ENCODE measurements at regions not wholly inside any gene's neighbourhood (a gene's known extent, or its start where the extent isn't known, plus 50 kb on each side); places are given as distances from the start of the nearest gene placed in this dataset.
"Not testable (repeated sequence)": the region's sequence is repeated elsewhere in the genome, so short reads cannot be mapped to it uniquely, and the experiment has no call there.

GRCh38 chr6:51152594-51152993 lies 333.9 kb downstream of the TFAP2B start:
- Histone ChIP-seq H3K9me3 (ENCODE audit: control insufficient read depth in 2 of 3, insufficient read depth in 1 of 3, low read length in 3 of 3) (no peaks in the 10 kb centered on the region), H3K27ac (ENCODE audit: low read depth in 2 of 2, low read length in 2 of 2) (no peak overlapping the region), H3K4me3 (ENCODE audit: low read length in 3 of 3) (no peak overlapping the region), H3K36me3 (ENCODE audit: control insufficient read depth in 2 of 3, insufficient read depth in 3 of 3, low read length in 3 of 3) (no peaks in the 10 kb centered on the region), H3K4me1 (ENCODE audit: control insufficient read depth in 2 of 3, insufficient read depth in 2 of 3, low read depth in 1 of 3, low read length in 3 of 3) (no peaks in the 10 kb centered on the region), H3K9ac (ENCODE audit: low read length in 3 of 3) (no peak overlapping the region), H3K27me3 (ENCODE audit: control insufficient read depth, insufficient read depth, low read length) (no peaks in the 10 kb centered on the region)
- TF ChIP-seq CTCF (IDR thresholded peaks at IDR 0.05; ENCODE audit: borderline replicate concordance, extremely low read depth, insufficient read depth), result no peak
- DNase-seq, result no peak
- intact Hi-C loops (cut with DNase I), result no loop called here
- no peak for FAIRE-seq

DNA sequence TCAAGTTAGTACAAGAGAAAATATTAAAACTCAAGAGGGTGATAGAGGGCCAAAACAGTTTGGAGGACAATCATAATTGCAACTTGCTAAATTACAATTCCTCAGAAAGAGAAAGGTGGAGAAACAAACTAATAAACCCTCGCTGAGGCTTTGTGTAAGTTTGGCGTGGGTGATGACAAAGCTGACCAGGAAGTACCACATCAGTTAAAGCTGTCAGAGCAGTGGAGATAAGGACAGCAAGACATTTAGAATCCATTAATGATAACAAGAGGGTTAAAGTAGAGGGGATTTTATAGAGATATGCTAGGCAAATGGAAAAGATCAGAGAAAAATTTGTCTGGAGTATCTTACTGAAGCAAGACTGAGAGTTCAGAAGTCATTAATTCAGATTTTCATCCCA lies 334.4 kb downstream of the TFAP2B start:
- intact Hi-C loops (cut with DNase I), result no loop called here
- H3K9ac ChIP-seq (ENCODE audit: low read length in 3 of 3), result no peak overlapping the region
- H3K27me3 ChIP-seq (ENCODE audit: control insufficient read depth, insufficient read depth, low read length), result no peaks in the 10 kb centered on the region
- no peak overlapping the region for H3K4me3 ChIP-seq (ENCODE audit: low read length in 3 of 3)
- no peak for FAIRE-seq
- TF ChIP-seq CTCF (IDR thresholded peaks at IDR 0.05; ENCODE audit: borderline replicate concordance, extremely low read depth, insufficient read depth), result no peak
- H3K9me3 ChIP-seq (ENCODE audit: control insufficient read depth in 2 of 3, insufficient read depth in 1 of 3, low read length in 3 of 3), result no peaks in the 10 kb centered on the region
- no peak overlapping the region for H3K27ac ChIP-seq (ENCODE audit: low read depth in 2 of 2, low read length in 2 of 2)
- no peaks in the 10 kb centered on the region for H3K36me3 ChIP-seq (ENCODE audit: control insufficient read depth in 2 of 3, insufficient read depth in 3 of 3, low read length in 3 of 3)
- DNase-seq, result no peak
- H3K4me1 ChIP-seq (ENCODE audit: control insufficient read depth in 2 of 3, insufficient read depth in 2 of 3, low read depth in 1 of 3, low read length in 3 of 3), result no peaks in the 10 kb centered on the region

DNA sequence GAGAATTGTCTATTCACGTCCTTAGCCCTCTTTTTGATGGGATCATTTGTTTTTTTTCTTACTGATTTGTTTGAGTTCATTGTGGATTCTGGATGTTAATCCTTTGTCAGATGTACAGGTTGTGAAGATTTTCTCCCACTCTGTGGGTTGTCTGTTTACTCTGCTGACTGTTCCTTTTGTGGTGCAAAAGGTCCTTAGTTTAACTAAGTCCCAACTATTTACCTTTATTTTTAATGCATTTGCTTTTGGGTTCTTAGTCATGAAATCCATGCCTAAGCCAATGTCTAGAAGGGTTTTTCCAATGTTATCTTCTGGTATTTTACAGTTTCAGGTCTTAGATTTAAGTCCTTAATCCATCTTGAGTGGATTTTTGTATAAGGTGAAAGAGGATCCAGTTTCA lies 336.3 kb downstream of the TFAP2B start:
- not testable (repeated sequence) for FAIRE-seq; H3K9me3 ChIP-seq (ENCODE audit: control insufficient read depth in 2 of 3, insufficient read depth in 1 of 3, low read length in 3 of 3)

GRCh38 chr6:51159260-51159659 lies 340.6 kb downstream of the TFAP2B start:
- H3K4me1 ChIP-seq (ENCODE audit: control insufficient read depth in 2 of 3, insufficient read depth in 2 of 3, low read depth in 1 of 3, low read length in 3 of 3); H3K4me3 ChIP-seq (ENCODE audit: low read length in 3 of 3); H3K27me3 ChIP-seq (ENCODE audit: control insufficient read depth, insufficient read depth, low read length); H3K9ac ChIP-seq (ENCODE audit: low read length in 3 of 3); H3K36me3 ChIP-seq (ENCODE audit: control insufficient read depth in 2 of 3, insufficient read depth in 3 of 3, low read length in 3 of 3); H3K27ac ChIP-seq (ENCODE audit: low read depth in 2 of 2, low read length in 2 of 2); DNase-seq; FAIRE-seq; H3K9me3 ChIP-seq (ENCODE audit: control insufficient read depth in 2 of 3, insufficient read depth in 1 of 3, low read length in 3 of 3); intact Hi-C loops (cut with DNase I): not testable (repeated sequence)

More for the DNA sequence above, 336.3 kb downstream of the TFAP2B start:
- H3K36me3 ChIP-seq (ENCODE audit: control insufficient read depth in 2 of 3, insufficient read depth in 3 of 3, low read length in 3 of 3); H3K4me1 ChIP-seq (ENCODE audit: control insufficient read depth in 2 of 3, insufficient read depth in 2 of 3, low read depth in 1 of 3, low read length in 3 of 3); H3K27ac ChIP-seq (ENCODE audit: low read depth in 2 of 2, low read length in 2 of 2); intact Hi-C loops (cut with DNase I); DNase-seq; H3K27me3 ChIP-seq (ENCODE audit: control insufficient read depth, insufficient read depth, low read length); H3K4me3 ChIP-seq (ENCODE audit: low read length in 3 of 3); H3K9ac ChIP-seq (ENCODE audit: low read length in 3 of 3): not testable (repeated sequence)

DNA sequence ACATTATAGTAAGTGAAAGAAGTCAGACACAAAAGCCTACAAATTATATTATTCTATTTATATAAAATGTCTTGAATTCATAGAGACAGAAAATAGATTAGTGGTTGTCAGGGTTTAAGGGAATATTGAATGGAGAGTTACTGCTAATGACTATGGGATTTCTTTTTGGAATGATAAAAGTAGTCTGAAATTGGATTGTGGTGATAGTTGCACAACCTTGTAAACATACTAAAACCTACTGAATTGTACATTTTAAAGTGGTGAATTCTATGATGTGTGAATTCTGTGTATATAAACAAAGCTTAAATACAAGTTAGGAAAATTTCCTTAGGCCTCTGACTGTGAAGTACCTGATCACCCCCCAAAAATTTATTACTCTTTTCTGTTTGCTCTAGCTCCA lies 343.1 kb downstream of the TFAP2B start:
- intact Hi-C loops (cut with DNase I), result no loop called here
- Histone ChIP-seq H3K4me1 (ENCODE audit: control insufficient read depth in 2 of 3, insufficient read depth in 2 of 3, low read depth in 1 of 3, low read length in 3 of 3) (no peaks in the 10 kb centered on the region), H3K27ac (ENCODE audit: low read depth in 2 of 2, low read length in 2 of 2) (no peak overlapping the region), H3K36me3 (ENCODE audit: control insufficient read depth in 2 of 3, insufficient read depth in 3 of 3, low read length in 3 of 3) (no peaks in the 10 kb centered on the region), H3K27me3 (ENCODE audit: control insufficient read depth, insufficient read depth, low read length) (no peaks in the 10 kb centered on the region), H3K4me3 (ENCODE audit: low read length in 3 of 3) (no peak overlapping the region), H3K9me3 (ENCODE audit: control insufficient read depth in 2 of 3, insufficient read depth in 1 of 3, low read length in 3 of 3) (peaks cover 0 to 3% (median 0%) of the 10 kb centered on the region in 3 donors), H3K9ac (ENCODE audit: low read length in 3 of 3) (no peak overlapping the region)
- no peak for TF ChIP-seq CTCF (IDR thresholded peaks at IDR 0.05; ENCODE audit: borderline replicate concordance, extremely low read depth, insufficient read depth)
- DNase-seq, result no peak
- no peak for FAIRE-seq

Measured in kidney (tissue), 13 donors.